Tongue (tissue), 1 donor: ENCODE measurements at regions not wholly inside any gene's neighbourhood (a gene's known extent, or its start where the extent isn't known, plus 50 kb on each side); places are given as distances from the start of the nearest gene placed in this dataset.
A peak's percentile ranks its signal among the peaks of the same experiment; 100 is the strongest.

Experiments
- DNase-seq: peaks from one replicate; pipeline ENCODE4 v3.0.0-alpha.2; 2015

DNA sequence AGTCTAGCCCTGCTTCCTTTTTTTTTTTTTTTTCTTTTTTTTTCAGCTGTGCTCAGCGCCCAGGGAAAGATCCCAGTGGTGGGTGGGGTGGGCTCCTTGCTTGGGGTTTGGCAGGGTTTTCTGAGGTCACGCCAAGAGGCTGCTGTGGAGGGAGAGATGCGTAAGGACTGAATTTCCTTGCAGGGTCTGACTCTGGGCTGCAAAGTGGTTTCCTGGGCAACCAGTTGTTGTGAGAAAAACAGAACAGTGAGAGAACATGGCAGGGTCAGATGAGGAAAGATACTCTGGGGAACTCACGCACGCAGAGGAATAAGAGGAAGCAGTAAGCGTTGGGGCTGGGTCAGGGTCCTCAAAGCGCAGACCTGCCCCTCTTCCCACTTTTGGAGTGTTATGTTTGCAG is 119.5 kb downstream of the IRF8 start:
- DNase-seq: peak; percentile 76

DNA sequence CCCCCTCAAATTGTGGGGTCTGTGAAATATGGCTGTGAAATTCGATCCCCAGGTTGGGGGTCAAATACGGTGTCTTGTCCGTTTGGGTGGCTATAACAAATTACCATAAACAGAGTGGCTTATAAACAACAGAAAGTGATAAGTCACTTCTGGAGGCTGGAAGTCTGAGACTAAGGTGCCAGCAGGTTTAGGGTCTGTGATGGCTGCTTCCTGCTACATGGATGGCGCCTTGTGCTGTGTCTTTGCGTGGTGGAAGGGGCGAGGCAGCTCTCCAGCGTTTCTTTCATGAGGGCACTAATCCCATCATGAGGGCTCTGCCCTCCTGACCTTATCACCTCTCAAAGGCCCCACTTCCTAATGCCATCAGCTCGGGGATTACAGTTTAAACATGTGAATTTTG is 120.0 kb downstream of the IRF8 start:
- DNase-seq: no peak

- no peak for DNase-seq
These were observed 120.6 kb downstream of the IRF8 start for GRCh38 chr16:86019446-86020047.

DNA sequence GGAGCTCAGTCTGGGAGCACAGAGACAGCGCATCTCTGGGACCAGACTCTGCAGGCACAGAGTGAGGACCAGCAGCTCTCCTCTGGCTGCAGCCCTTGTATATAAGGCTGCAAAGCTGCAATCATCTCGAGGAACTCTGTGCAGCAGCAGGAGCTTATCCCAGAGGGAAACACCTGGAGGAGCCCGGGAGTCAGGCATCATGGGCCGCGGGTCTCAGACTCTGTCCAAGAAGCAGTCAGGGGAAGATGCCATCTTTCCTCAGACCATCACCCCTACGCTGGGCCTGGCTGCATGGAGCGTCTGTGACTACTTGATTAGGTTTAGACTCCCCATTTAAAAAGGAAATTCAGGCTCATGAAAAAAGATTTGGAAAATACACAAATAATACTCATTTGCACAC is 122.0 kb downstream of the IRF8 start:
- no peak for DNase-seq

DNA sequence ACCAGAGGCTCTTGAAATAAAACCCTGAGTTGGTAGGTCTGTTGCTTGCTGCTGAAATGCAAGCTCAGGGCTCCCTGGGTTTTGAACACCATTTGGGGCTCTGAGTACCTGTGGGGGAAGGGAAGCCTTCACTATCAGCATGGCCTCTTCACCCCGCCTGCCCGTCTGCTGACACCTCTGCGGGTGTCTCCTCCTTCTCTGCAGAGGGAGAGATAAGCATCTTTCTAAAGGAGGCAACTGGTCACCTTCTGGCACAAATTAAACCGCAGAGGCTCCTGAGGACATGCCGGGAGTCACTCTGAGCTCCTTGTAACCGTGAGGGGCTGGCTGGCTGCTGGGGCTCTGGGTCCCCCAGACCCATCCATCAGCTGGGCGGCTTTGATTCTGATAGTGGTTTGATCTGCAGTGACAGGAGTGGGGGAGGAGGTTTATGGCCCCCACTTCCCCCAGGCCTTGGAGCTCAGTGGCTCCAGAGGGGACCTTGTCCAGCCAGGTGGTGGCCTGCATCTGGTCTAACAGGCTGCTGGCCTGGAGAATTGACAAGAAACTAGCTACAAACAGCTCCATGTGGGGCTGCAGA is 123.5 kb downstream of the IRF8 start:
- no peak for DNase-seq

DNA sequence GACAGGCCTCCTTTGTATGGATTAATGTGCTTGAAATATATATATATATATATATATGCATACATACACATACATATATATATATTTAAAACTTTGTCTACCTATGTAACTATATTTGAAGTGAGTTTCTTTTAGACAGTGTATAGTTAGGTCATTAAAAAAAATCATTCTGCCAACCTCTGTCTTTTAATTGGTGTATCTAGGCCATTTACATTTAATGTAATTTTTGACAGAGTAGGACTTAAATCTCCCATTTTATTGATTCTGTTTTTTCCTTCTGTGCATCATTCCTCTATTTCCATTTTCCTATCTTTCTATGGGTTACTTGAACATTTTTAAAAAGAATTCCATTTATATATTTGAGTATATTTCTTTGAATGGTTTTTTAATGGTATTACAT is 125.2 kb downstream of the IRF8 start:
- DNase-seq: no peak

DNA sequence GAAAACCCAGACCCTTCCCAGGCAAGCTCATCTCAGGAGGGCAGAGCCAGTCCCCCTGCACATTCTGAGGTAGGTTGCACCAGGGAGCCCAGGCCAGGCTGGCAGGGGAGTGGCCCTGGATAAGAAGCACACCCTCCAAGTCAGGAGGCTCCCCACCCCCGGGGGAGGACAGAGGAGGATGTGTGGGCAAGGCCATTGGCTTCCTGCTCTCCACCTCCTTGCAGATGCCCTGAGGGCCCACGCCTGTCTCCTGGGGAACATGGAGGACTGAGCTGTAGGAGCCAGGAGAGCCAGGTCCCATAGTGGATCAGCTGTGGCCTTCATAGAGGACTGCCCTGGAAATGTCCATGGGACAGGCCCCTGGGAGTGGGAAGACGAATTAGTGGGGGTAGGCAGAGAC is 126.7 kb downstream of the IRF8 start:
- no peak for DNase-seq

- DNase-seq: no peak
These were observed 127.4 kb downstream of the IRF8 start for GRCh38 chr16:86026171-86026910.

GRCh38 chr16:86026916-86027315 is 128.0 kb downstream of the IRF8 start:
- no peak for DNase-seq

DNA sequence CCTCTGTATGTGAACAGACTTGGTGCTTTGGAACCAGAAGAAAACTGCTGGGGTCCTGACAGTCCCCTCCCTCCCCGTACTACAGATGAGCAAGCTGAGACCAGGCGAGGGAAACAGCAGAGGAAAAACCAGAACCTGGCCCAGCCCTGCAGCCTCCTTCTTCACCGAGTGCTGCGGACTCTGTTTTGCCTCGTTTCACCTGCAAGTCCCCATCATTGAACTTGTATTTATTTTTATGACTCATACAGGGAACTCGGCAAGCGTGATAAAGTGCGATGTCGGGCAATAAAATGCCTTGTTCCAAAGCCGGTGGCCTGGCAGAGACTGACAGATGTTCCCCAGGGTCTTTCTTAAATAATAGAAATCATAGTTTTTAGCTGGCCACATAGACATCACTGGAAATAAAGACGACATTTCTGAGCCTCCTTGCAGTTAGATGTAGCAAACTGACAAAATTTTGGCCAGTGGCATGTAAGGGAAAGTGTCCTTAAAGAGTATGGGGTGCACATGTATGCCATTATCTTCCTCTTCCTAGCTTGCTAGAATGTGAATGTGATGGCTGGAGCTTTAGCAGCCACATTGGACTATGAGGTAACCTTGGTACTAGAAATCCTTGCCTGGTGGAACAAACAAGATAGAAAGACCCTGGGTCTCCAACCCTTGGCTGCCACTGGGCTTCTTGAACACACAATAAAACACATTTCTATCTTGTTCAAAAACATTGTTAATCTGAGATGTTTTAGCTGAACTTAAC is 128.6 kb downstream of the IRF8 start:
- no peak for DNase-seq

GRCh38 chr16:86029131-86029741 is 130.3 kb downstream of the IRF8 start:
- DNase-seq: peak; percentile 79

DNA sequence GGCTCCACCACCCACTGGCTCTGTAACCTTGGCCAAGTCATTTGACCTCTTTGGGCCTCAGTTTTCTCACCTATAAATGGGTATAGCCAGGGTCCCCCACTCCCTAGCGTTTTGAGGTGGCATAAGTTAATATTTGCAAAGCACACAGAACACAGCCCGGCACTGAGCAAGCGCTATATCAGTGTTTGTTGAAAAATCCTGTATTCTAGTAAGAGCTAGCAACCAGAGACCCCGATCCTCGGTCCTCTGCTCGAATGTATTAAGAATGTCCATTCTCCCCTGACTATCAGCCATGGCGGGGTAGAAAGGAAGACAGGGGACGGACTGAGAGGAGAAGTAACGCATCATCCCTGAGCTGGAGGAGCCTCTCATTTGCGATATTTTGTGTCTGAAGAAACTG is 131.2 kb downstream of the IRF8 start:
- DNase-seq: no peak

DNA sequence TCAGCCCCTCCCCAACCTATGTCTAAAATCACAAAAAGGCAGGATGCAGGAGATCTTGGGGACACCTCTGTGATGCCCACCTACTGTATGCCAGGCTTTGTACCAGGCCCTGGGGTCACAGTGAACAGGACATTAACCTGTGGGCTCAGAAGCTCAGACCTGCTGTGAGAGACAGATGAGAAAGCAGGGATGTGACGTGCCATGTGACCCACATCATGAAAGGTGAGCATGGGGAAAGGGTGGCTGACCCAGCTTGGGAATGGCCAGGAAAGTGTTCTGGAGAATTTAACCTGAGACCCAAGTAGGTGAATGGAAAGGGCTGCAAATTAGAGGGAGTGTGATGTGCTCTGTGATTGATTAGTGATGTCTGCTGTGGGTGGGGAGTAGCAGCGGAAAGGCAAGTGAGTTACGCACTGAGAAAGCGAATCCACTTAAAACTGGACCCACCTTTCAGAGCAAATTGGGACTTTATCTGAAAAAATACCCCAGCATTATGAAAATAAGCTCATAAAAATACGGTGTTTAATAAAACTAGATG is 132.2 kb downstream of the IRF8 start:
- no peak for DNase-seq

DNA sequence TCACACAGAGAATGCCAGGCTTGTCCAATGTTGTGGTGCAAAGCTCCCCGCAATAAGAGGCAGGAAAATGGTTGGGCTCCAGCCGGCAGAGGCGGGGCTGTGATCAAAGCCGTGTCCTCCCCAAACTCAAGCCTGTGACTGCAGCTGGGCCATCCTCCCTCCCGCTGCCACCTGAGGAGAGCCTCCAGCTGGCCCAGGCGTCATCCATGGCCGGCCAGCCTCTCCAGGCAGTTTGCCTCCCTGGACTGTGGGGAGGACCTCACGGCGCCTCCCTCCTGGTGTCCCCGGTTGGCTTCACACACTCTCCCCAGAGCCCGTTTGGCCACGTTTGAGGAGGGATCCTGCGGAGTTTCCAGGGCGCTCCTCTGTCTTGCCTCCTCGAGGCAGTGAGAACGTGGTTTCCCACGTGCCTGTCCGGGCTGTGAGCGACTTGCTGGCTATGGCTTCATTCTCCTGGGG is 134.1 kb downstream of the IRF8 start:
- peak; percentile 79 for DNase-seq

DNA sequence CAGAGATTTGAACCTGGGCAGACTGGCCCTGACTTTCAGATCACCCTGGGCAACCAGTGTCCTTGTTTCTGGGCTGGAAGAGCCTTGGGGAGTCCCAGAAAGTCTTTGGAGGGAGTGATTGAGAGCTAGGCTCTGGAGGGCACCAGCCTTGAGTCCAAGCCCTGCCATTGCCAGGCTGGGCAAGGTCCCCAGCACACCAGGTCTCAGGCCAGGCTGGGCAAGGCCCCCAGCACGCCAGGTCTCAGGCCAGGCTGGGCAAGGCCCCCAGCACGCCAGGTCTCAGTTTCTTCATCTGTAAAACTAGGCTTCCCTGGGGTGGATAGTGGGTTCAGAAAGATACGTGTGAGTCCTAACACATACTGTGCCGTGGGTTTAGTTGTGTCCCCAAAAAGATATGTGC is 135.0 kb downstream of the IRF8 start:
- no peak for DNase-seq

GRCh38 chr16:86034421-86034919 is 135.5 kb downstream of the IRF8 start:
- peak; percentile 38 for DNase-seq

- no peak for DNase-seq
These were observed 136.9 kb downstream of the IRF8 start for GRCh38 chr16:86035906-86036305.

GRCh38 chr16:86037999-86038925 is 139.3 kb downstream of the IRF8 start:
- DNase-seq: peak; percentile 58

- DNase-seq: no peak
These were observed 140.0 kb downstream of the IRF8 start for GRCh38 chr16:86038926-86039310.

DNA sequence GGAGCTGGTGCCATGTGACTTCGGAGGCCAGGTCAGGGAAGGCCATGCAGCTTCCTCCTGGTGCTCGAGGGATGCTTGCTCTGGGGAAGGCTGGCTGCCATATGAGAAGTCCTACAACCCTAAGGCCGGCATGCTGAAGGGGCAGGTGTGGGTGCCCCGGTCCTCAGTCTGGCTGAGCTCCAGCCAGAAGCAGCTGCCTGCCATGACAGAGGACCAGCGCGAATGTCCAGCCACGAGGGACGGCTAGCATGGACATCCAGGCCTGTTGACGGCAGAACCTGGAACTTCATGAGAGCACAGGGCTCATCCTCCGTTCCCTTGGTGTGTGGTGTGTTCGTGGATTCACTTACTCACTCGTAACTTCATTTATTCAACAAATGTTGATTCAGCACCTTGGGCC is 140.6 kb downstream of the IRF8 start:
- DNase-seq: no peak

DNA sequence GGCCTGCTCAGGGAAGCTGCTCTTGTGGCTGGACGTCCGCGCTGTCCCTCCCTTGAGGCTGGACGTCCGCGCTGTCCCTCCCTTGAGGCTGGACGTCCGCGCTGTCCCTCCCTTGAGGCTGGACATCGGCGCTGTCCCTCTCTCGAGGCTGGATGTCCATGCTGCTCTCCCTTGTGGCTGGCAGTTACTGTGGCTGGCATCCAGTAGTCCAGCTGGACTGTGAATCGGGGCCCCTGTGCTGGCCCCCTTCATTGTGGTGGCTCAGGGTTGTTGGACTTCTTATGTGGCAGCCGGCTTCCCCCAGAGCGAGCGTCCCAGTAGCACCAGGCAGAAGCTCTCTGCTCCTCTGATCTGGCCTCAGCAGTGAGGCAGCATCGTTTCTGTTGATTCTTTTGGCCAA is 141.5 kb downstream of the IRF8 start:
- DNase-seq: no peak
